Activated naive CD8-positive, alpha-beta T cell treated with anti-CD3 and anti-CD28 coated beads, Interleukin-2, amount 10 ng/mL, durations not matched to agents 7 days and 5 days (primary cell): ENCODE measurements at regions not wholly inside any gene's neighbourhood (a gene's known extent, or its start where the extent isn't known, plus 50 kb on each side); places are given as distances from the start of the nearest gene placed in this dataset.

Experiments used
- ATAC-seq: fragments of 150-1000 bp; cut with Tn5 transposase; one replicate; pipeline ENCODE4 v1.10.0; 2021; ENCODE audit warnings: low read depth, moderate library complexity
- POLR2A ChIA-PET: fragments of 350-600 bp; sonication (Branson Sonifier 250); formaldehyde crosslinking; loops from one replicate; lab custom pipeline; 2021; ENCODE audit warnings: antibody characterized with exemption; lab: Charles Lee
- DNase-seq: peaks from one replicate; pipeline ENCODE4 v3.0.0; 2021
- H3K27ac Mint-ChIP-seq: one replicate; pipeline ENCODE4 v1.8.0; 2022; ENCODE audit warnings: mild to moderate bottlenecking, mixed read lengths
- H3K27me3 Mint-ChIP-seq: one replicate; pipeline ENCODE4 v1.8.0; 2022; ENCODE audit warnings: mild to moderate bottlenecking, moderate library complexity, mixed read lengths
- H3K36me3 Mint-ChIP-seq: one replicate; pipeline ENCODE4 v1.8.0; 2021; ENCODE audit warnings: mild to moderate bottlenecking, mixed read lengths
- H3K4me1 Mint-ChIP-seq: one replicate; pipeline ENCODE4 v1.8.0; 2021; ENCODE audit warnings: mixed read lengths
- H3K4me3 Mint-ChIP-seq: one replicate; pipeline ENCODE4 v1.8.0; 2022; ENCODE audit warnings: mild to moderate bottlenecking, moderate library complexity, mixed read lengths
- H3K9me3 Mint-ChIP-seq: one replicate; pipeline ENCODE4 v1.8.0; 2021; ENCODE audit warnings: mixed read lengths

- Mint-ChIP-seq H3K4me3 (no peak overlapping the region), H3K9me3 (no peaks in the 10 kb centered on the region), H3K27ac (no peak overlapping the region), H3K27me3 (no peaks in the 10 kb centered on the region), H3K36me3 (no peaks in the 10 kb centered on the region), H3K4me1 (no peaks in the 10 kb centered on the region)
- POLR2A ChIA-PET, result no interaction called here
- ATAC-seq, result no peak
- no peak for DNase-seq
Observed at GRCh38 chr6:153624528-153624927, 414.5 kb upstream of the OPRM1 start.

GRCh38 chr6:153623496-153623895, 415.5 kb upstream of the OPRM1 start:
- no peaks in the 10 kb centered on the region for H3K36me3 Mint-ChIP-seq
- no peaks in the 10 kb centered on the region for H3K27me3 Mint-ChIP-seq
- POLR2A ChIA-PET, result no interaction called here
- H3K4me3 Mint-ChIP-seq, result no peak overlapping the region
- DNase-seq (no peak), ATAC-seq (no peak)
- H3K4me1 Mint-ChIP-seq, result no peaks in the 10 kb centered on the region
- no peak overlapping the region for H3K27ac Mint-ChIP-seq
- H3K9me3 Mint-ChIP-seq, result no peaks in the 10 kb centered on the region

- POLR2A ChIA-PET, result no interaction called here
- no peak overlapping the region for H3K27ac Mint-ChIP-seq
- H3K4me1 Mint-ChIP-seq, result no peaks in the 10 kb centered on the region
- no peak for ATAC-seq
- H3K27me3 Mint-ChIP-seq, result no peaks in the 10 kb centered on the region
- no peak overlapping the region for H3K4me3 Mint-ChIP-seq
- no peaks in the 10 kb centered on the region for H3K9me3 Mint-ChIP-seq
- DNase-seq, result no peak
- no peaks in the 10 kb centered on the region for H3K36me3 Mint-ChIP-seq
Observed at GRCh38 chr6:153621491-153621890, 417.5 kb upstream of the OPRM1 start.

GRCh38 chr6:153621070-153621469, 418.0 kb upstream of the OPRM1 start:
- POLR2A ChIA-PET, result no interaction called here
- DNase-seq, result no peak
- Mint-ChIP-seq H3K27me3 (no peaks in the 10 kb centered on the region), H3K4me3 (no peak overlapping the region), H3K27ac (no peak overlapping the region), H3K36me3 (no peaks in the 10 kb centered on the region), H3K4me1 (no peaks in the 10 kb centered on the region), H3K9me3 (no peaks in the 10 kb centered on the region)
- no peak for ATAC-seq

GRCh38 chr6:153618371-153619322, 420.4 kb upstream of the OPRM1 start:
- H3K4me3 Mint-ChIP-seq, result no peak overlapping the region
- DNase-seq, result no peak
- no peak for ATAC-seq
- POLR2A ChIA-PET, result no interaction called here
- no peaks in the 10 kb centered on the region for H3K9me3 Mint-ChIP-seq
- H3K27me3 Mint-ChIP-seq, result no peaks in the 10 kb centered on the region
- H3K36me3 Mint-ChIP-seq, result no peaks in the 10 kb centered on the region
- H3K4me1 Mint-ChIP-seq, result no peaks in the 10 kb centered on the region
- H3K27ac Mint-ChIP-seq, result no peak overlapping the region

- Mint-ChIP-seq H3K27me3 (no peaks in the 10 kb centered on the region), H3K4me1 (no peaks in the 10 kb centered on the region), H3K36me3 (no peaks in the 10 kb centered on the region), H3K4me3 (no peak overlapping the region), H3K27ac (no peak overlapping the region), H3K9me3 (no peaks in the 10 kb centered on the region)
- POLR2A ChIA-PET, result no interaction called here
- no peak for ATAC-seq
- no peak for DNase-seq
Observed at GRCh38 chr6:153616506-153616905, 422.5 kb upstream of the OPRM1 start.

- no peaks in the 10 kb centered on the region for H3K27me3 Mint-ChIP-seq
- H3K9me3 Mint-ChIP-seq, result no peaks in the 10 kb centered on the region
- H3K36me3 Mint-ChIP-seq, result no peaks in the 10 kb centered on the region
- H3K4me1 Mint-ChIP-seq, result no peaks in the 10 kb centered on the region
- ATAC-seq (no peak), DNase-seq (no peak)
- H3K4me3 Mint-ChIP-seq, result no peak overlapping the region
- POLR2A ChIA-PET, result no interaction called here
- H3K27ac Mint-ChIP-seq, result no peak overlapping the region
Observed at GRCh38 chr6:153613719-153614455, 425.2 kb upstream of the OPRM1 start.

- POLR2A ChIA-PET, result no interaction called here
- no peak for ATAC-seq
- H3K27me3 Mint-ChIP-seq, result no peaks in the 10 kb centered on the region
- H3K36me3 Mint-ChIP-seq, result no peaks in the 10 kb centered on the region
- H3K9me3 Mint-ChIP-seq, result no peaks in the 10 kb centered on the region
- no peak overlapping the region for H3K4me3 Mint-ChIP-seq
- H3K4me1 Mint-ChIP-seq, result no peaks in the 10 kb centered on the region
- no peak overlapping the region for H3K27ac Mint-ChIP-seq
- DNase-seq, result no peak
Observed at GRCh38 chr6:153602401-153602800, 436.6 kb upstream of the OPRM1 start.

- Mint-ChIP-seq H3K27ac (no peak overlapping the region), H3K9me3 (no peaks in the 10 kb centered on the region), H3K27me3 (no peaks in the 10 kb centered on the region), H3K4me3 (no peak overlapping the region), H3K4me1 (no peaks in the 10 kb centered on the region), H3K36me3 (no peaks in the 10 kb centered on the region)
- POLR2A ChIA-PET, result no interaction called here
- ATAC-seq, result no peak
- no peak for DNase-seq
Observed at GRCh38 chr6:153599901-153600300, 439.1 kb upstream of the OPRM1 start.

GRCh38 chr6:153595903-153596302, 443.1 kb upstream of the OPRM1 start:
- no peak overlapping the region for H3K27ac Mint-ChIP-seq
- peaks cover 6% of the 10 kb centered on the region for H3K4me1 Mint-ChIP-seq
- POLR2A ChIA-PET, result no interaction called here
- H3K27me3 Mint-ChIP-seq, result no peaks in the 10 kb centered on the region
- H3K9me3 Mint-ChIP-seq, result no peaks in the 10 kb centered on the region
- H3K36me3 Mint-ChIP-seq, result no peaks in the 10 kb centered on the region
- no peak overlapping the region for H3K4me3 Mint-ChIP-seq
- DNase-seq (no peak), ATAC-seq (no peak)

- H3K9me3 Mint-ChIP-seq, result no peaks in the 10 kb centered on the region
- no peaks in the 10 kb centered on the region for H3K36me3 Mint-ChIP-seq
- no peak overlapping the region for H3K4me3 Mint-ChIP-seq
- no peak overlapping the region for H3K27ac Mint-ChIP-seq
- POLR2A ChIA-PET, result no interaction called here
- no peaks in the 10 kb centered on the region for H3K27me3 Mint-ChIP-seq
- no peak for DNase-seq
- H3K4me1 Mint-ChIP-seq, result peaks cover 7% of the 10 kb centered on the region
- no peak for ATAC-seq
Observed at GRCh38 chr6:153594871-153595270, 444.2 kb upstream of the OPRM1 start.

GRCh38 chr6:153591159-153591558, 447.9 kb upstream of the OPRM1 start:
- DNase-seq (no peak), ATAC-seq (no peak)
- Mint-ChIP-seq H3K4me1 (peaks cover 7% of the 10 kb centered on the region), H3K27me3 (no peaks in the 10 kb centered on the region), H3K4me3 (peak overlapping the region; percentile 44), H3K9me3 (no peaks in the 10 kb centered on the region), H3K36me3 (no peaks in the 10 kb centered on the region), H3K27ac (peak overlapping the region; percentile 46)
- POLR2A ChIA-PET, result no interaction called here

- H3K9me3 Mint-ChIP-seq, result no peaks in the 10 kb centered on the region
- POLR2A ChIA-PET, result no interaction called here
- no peak overlapping the region for H3K4me3 Mint-ChIP-seq
- no peaks in the 10 kb centered on the region for H3K27me3 Mint-ChIP-seq
- ATAC-seq (no peak), DNase-seq (no peak)
- H3K4me1 Mint-ChIP-seq, result peaks cover 7% of the 10 kb centered on the region
- no peaks in the 10 kb centered on the region for H3K36me3 Mint-ChIP-seq
- no peak overlapping the region for H3K27ac Mint-ChIP-seq
Observed at GRCh38 chr6:153590411-153590810, 448.6 kb upstream of the OPRM1 start.

GRCh38 chr6:153588330-153588729, 450.7 kb upstream of the OPRM1 start:
- no peaks in the 10 kb centered on the region for H3K9me3 Mint-ChIP-seq
- H3K27me3 Mint-ChIP-seq, result no peaks in the 10 kb centered on the region
- no peak overlapping the region for H3K4me3 Mint-ChIP-seq
- ATAC-seq, result no peak
- H3K27ac Mint-ChIP-seq, result no peak overlapping the region
- peaks cover 7% of the 10 kb centered on the region for H3K4me1 Mint-ChIP-seq
- POLR2A ChIA-PET, result no interaction called here
- H3K36me3 Mint-ChIP-seq, result no peaks in the 10 kb centered on the region
- DNase-seq, result no peak
